Sigmoid colon (tissue), 4 donors: ENCODE measurements at regions not wholly inside any gene's neighbourhood (a gene's known extent, or its start where the extent isn't known, plus 50 kb on each side); places are given as distances from the start of the nearest gene placed in this dataset.

Experiments
- CTCF ChIP-seq, 4 experiments: fragments of 450-650 bp in 3 of 4; fragments of 200-600 bp in 1 of 4; IDR thresholded peaks; one replicate each; pipeline ENCODE4 v1.5.1; 2016 to 2019; ENCODE audit warnings: antibody characterized with exemption in 4 of 4, mild to moderate bottlenecking in 3 of 4, moderate library complexity in 2 of 4
- EP300 ChIP-seq, 4 donors: sonication (generic); formaldehyde crosslinking; IDR thresholded peaks; one replicate each; pipeline ENCODE4 v1.6.1; 2017; ENCODE audit warnings: antibody characterized with exemption in 4 of 4

- TF ChIP-seq CTCF (IDR thresholded peaks at IDR 0.05): no peak
- no peak for TF ChIP-seq EP300 (IDR thresholded peaks at IDR 0.05)
Measured at GRCh38 chr7:56493196-56493595, 377.0 kb upstream of the NUPR2 start.
